WTC11 (cell line): ENCODE measurements at regions not wholly inside any gene's neighbourhood (a gene's known extent, or its start where the extent isn't known, plus 50 kb on each side); places are given as distances from the start of the nearest gene placed in this dataset.

Experiments
- ATAC-seq: fragments of 200-7000 bp; cut with Tn5 transposase; 2 replicates; pipeline ENCODE4 v1.10.0; 2021; ENCODE audit warnings: mild to moderate bottlenecking, moderate library complexity
- CTCF ChIA-PET: fragments of 300-600 bp; sonication (Branson Sonifier 250); formaldehyde crosslinking; loops from one replicate; lab custom pipeline; 2021; ENCODE audit warnings: antibody characterized with exemption; lab: Charles Lee
- POLR2A ChIA-PET: fragments of 350-600 bp; sonication (Branson Sonifier 250); formaldehyde crosslinking; loops from one replicate; lab custom pipeline; 2021; ENCODE audit warnings: antibody characterized with exemption; lab: Charles Lee
- DNase-seq: peaks from one replicate; pipeline ENCODE4 v3.0.0; 2021; ENCODE audit warnings: low spot score
- H3K27ac Mint-ChIP-seq: 2 replicates; pipeline ENCODE4 v1.8.0; 2021; ENCODE audit warnings: mixed read lengths
- H3K27me3 Mint-ChIP-seq: 2 replicates; pipeline ENCODE4 v1.8.0; 2021; ENCODE audit warnings: low read depth, mild to moderate bottlenecking, moderate library complexity, mixed read lengths
- H3K36me3 Mint-ChIP-seq: 2 replicates; pipeline ENCODE4 v1.8.0; 2021; ENCODE audit warnings: mixed read lengths
- H3K4me1 Mint-ChIP-seq: 2 replicates; pipeline ENCODE4 v1.8.0; 2022; ENCODE audit warnings: mixed read lengths
- H3K4me3 Mint-ChIP-seq: 2 replicates; pipeline ENCODE4 v1.8.0; 2021; ENCODE audit warnings: mild to moderate bottlenecking, moderate library complexity, mixed read lengths
- H3K9me3 Mint-ChIP-seq: 2 replicates; pipeline ENCODE4 v1.8.0; 2021; ENCODE audit warnings: mixed read lengths
- CREB1 ChIP-seq: sonication (generic); formaldehyde crosslinking; IDR thresholded peaks from 2 replicates; pipeline ENCODE4 v1.8.0; 2023; ENCODE audit warnings: mild to moderate bottlenecking, missing genetic modification reagents
- EMX1 ChIP-seq: fragments of 250-450 bp; sonication (Bioruptor Pico); IDR thresholded peaks from 2 replicates; pipeline ENCODE4 v1.8.0; 2021; ENCODE audit warnings: mild to moderate bottlenecking
- ESRRA ChIP-seq: sonication (generic); formaldehyde crosslinking; IDR thresholded peaks from 2 replicates; pipeline ENCODE4 v1.8.1; 2022; ENCODE audit warnings: mild to moderate bottlenecking, missing genetic modification reagents, borderline replicate concordance
- GTF2I ChIP-seq: fragments of 250-450 bp; sonication (Bioruptor Pico); conservative IDR thresholded peaks from 2 replicates; pipeline ENCODE4 v1.4.0; 2021; ENCODE audit warnings: mild to moderate bottlenecking
- MYBL2 ChIP-seq: sonication (generic); formaldehyde crosslinking; IDR thresholded peaks from 2 replicates; pipeline ENCODE4 v1.8.1; 2023; ENCODE audit warnings: mild to moderate bottlenecking, moderate library complexity, missing genetic modification reagents
- NR1H2 ChIP-seq: sonication (generic); formaldehyde crosslinking; IDR thresholded peaks from 2 replicates; pipeline ENCODE4 v1.9.0; 2021; ENCODE audit warnings: mild to moderate bottlenecking, moderate library complexity, missing genetic modification reagents
- RELA ChIP-seq: sonication (generic); formaldehyde crosslinking; IDR thresholded peaks from 2 replicates; pipeline ENCODE4 v1.8.1; 2022; ENCODE audit warnings: missing genetic modification reagents, mild to moderate bottlenecking, borderline replicate concordance
- SMAD3 ChIP-seq: sonication (generic); formaldehyde crosslinking; IDR thresholded peaks from 2 replicates; pipeline ENCODE4 v1.8.0; 2022; ENCODE audit warnings: missing genetic modification reagents, mild to moderate bottlenecking, borderline replicate concordance
- SP1 ChIP-seq: sonication (generic); formaldehyde crosslinking; conservative IDR thresholded peaks from 2 replicates; pipeline ENCODE4 v1.8.1; 2022; ENCODE audit warnings: missing genetic modification reagents
- ZBTB21 ChIP-seq: sonication (generic); formaldehyde crosslinking; IDR thresholded peaks from 2 replicates; pipeline ENCODE4 v1.8.1; 2023; ENCODE audit warnings: mild to moderate bottlenecking, missing genetic modification reagents, borderline replicate concordance
- ZNF121 ChIP-seq: sonication (generic); formaldehyde crosslinking; IDR thresholded peaks from 2 replicates; pipeline ENCODE4 v1.8.0; 2023; ENCODE audit warnings: missing genetic modification reagents
- ZNF138 ChIP-seq: sonication (generic); formaldehyde crosslinking; conservative IDR thresholded peaks from 2 replicates; pipeline ENCODE4 v1.8.1; 2022; ENCODE audit warnings: mild to moderate bottlenecking, moderate library complexity, missing genetic modification reagents
- ZNF219 ChIP-seq: sonication (generic); formaldehyde crosslinking; IDR thresholded peaks from 2 replicates; pipeline ENCODE4 v1.8.0; 2023; ENCODE audit warnings: missing genetic modification reagents, mild to moderate bottlenecking, borderline replicate concordance
- TF ChIP-seq, protein P1 (sequence below): sonication (generic); formaldehyde crosslinking; IDR thresholded peaks from 2 replicates; pipeline ENCODE4 v1.8.0; 2023; ENCODE audit warnings: missing genetic modification reagents
- TF ChIP-seq, protein P2 (sequence below): fragments of 250-450 bp; sonication (Bioruptor Pico); IDR thresholded peaks from 2 replicates; pipeline ENCODE4 v1.9.0; 2021; ENCODE audit warnings: mild to moderate bottlenecking, borderline replicate concordance
- TF ChIP-seq, protein P3 (sequence below): fragments of 250-450 bp; sonication (Bioruptor Pico); conservative IDR thresholded peaks from 2 replicates; pipeline ENCODE4 v1.9.0; 2021; ENCODE audit warnings: mild to moderate bottlenecking
- TF ChIP-seq, protein P4 (sequence below): sonication (generic); formaldehyde crosslinking; IDR thresholded peaks from 2 replicates; pipeline ENCODE4 v1.8.1; 2022; ENCODE audit warnings: mild to moderate bottlenecking, moderate library complexity, missing genetic modification reagents
- TF ChIP-seq, protein P5 (sequence below): sonication (generic); formaldehyde crosslinking; IDR thresholded peaks from 2 replicates; pipeline ENCODE4 v1.8.1; 2022; ENCODE audit warnings: mild to moderate bottlenecking, missing genetic modification reagents, moderate library complexity, borderline replicate concordance

DNA sequence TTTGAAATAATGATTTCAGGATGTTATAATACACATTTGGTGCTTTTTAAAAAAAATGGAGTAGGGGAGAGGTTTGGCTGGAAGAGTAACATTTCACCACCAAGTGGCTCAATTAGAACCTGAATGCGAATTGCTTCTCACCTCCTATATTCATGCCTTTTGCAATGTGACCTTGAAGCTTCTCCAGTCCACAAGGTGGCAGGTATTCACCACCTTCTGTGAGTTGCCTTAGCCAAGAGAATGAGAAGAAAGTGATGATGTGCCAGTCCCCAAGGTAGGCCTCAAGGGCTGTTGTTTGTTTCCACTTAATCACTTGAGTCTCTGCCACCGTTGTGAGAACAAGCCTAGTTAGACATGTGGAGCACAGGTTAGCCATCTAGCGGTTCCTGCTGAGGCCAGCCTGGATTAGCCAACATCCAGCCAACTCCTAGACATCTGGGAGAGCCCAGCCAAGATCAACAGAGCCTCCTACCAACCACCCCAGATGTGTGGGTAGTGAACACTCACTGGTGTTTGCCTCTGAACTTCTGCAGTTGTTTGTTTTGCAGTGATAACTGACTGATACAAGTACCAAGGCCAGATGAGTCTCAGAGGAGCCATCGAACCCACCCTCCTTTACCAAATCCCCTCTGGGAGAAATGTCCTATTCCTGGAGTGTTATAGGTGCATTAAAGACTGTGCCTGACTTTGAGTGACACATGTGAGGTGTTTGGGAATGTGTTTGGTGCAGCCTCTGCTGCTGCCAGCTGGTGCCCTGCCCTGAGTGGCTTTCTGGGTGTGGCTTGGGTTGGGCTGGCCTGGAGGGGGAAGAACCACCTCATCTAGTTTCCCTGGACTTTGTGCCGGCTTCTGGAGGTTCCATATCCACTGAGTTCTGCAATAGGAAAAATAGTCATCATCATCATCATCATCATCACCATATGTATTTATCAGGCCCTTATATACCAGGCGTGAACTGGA, 132.5 kb upstream of the RFLNA start:
- H3K4me1 Mint-ChIP-seq, result peaks cover 38% of the 10 kb centered on the region
- POLR2A ChIA-PET, result no interaction called here
- H3K27me3 Mint-ChIP-seq, result peaks cover 8% of the 10 kb centered on the region
- DNase-seq (no peak), ATAC-seq (no peak)
- peaks cover 39% of the 10 kb centered on the region for H3K9me3 Mint-ChIP-seq
- no peak overlapping the region for H3K27ac Mint-ChIP-seq
- CTCF ChIA-PET, result interaction anchor here (0.9 kb wide), 2 partner anchors 109 to 111 kb away, joined by 3 to 4 read pairs; no protein-coding TSS in a partner anchor
- TF ChIP-seq, protein P1, sequence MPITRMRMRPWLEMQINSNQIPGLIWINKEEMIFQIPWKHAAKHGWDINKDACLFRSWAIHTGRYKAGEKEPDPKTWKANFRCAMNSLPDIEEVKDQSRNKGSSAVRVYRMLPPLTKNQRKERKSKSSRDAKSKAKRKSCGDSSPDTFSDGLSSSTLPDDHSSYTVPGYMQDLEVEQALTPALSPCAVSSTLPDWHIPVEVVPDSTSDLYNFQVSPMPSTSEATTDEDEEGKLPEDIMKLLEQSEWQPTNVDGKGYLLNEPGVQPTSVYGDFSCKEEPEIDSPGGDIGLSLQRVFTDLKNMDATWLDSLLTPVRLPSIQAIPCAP (CRISPR knock-in tag), result no peak
- TF ChIP-seq GTF2I (CRISPR knock-in tag), result 0 out of 2 replicates have a peak, but pooled peaks have one; percentile 21
- TF ChIP-seq SMAD3 (CRISPR knock-in tag), result no peak
- TF ChIP-seq ZBTB21 (CRISPR knock-in tag), result no peak
- TF ChIP-seq, all 79 proteins: peak for 1
- no peak overlapping the region for H3K4me3 Mint-ChIP-seq
- H3K36me3 Mint-ChIP-seq, result peaks cover 38% of the 10 kb centered on the region

DNA sequence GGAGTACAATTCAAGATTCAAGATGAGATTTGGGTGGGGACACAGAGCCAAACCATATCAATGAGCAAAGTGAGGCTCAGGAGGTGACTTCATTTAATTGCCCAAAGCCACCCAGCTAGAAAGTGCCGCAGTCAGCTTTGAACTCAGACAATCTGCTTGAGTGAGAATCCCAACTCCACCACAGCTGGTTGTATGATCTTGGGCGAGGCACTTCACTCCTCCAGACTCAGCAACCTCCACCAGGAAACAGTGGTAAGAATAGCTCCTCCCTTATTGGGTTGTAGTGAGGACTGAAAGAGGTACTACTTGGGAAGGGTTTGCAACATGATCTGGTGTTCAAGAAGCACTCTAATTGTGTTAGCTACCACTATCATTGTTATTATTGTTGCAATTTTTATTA, 129.2 kb upstream of the RFLNA start:
- H3K4me1 Mint-ChIP-seq, result peaks cover 10% of the 10 kb centered on the region
- TF ChIP-seq, protein P2, sequence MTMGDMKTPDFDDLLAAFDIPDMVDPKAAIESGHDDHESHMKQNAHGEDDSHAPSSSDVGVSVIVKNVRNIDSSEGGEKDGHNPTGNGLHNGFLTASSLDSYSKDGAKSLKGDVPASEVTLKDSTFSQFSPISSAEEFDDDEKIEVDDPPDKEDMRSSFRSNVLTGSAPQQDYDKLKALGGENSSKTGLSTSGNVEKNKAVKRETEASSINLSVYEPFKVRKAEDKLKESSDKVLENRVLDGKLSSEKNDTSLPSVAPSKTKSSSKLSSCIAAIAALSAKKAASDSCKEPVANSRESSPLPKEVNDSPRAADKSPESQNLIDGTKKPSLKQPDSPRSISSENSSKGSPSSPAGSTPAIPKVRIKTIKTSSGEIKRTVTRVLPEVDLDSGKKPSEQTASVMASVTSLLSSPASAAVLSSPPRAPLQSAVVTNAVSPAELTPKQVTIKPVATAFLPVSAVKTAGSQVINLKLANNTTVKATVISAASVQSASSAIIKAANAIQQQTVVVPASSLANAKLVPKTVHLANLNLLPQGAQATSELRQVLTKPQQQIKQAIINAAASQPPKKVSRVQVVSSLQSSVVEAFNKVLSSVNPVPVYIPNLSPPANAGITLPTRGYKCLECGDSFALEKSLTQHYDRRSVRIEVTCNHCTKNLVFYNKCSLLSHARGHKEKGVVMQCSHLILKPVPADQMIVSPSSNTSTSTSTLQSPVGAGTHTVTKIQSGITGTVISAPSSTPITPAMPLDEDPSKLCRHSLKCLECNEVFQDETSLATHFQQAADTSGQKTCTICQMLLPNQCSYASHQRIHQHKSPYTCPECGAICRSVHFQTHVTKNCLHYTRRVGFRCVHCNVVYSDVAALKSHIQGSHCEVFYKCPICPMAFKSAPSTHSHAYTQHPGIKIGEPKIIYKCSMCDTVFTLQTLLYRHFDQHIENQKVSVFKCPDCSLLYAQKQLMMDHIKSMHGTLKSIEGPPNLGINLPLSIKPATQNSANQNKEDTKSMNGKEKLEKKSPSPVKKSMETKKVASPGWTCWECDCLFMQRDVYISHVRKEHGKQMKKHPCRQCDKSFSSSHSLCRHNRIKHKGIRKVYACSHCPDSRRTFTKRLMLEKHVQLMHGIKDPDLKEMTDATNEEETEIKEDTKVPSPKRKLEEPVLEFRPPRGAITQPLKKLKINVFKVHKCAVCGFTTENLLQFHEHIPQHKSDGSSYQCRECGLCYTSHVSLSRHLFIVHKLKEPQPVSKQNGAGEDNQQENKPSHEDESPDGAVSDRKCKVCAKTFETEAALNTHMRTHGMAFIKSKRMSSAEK (CRISPR knock-in tag), result no peak
- TF ChIP-seq ZNF219 (CRISPR knock-in tag) (no peak), RELA (CRISPR knock-in tag) (no peak), EMX1 (CRISPR knock-in tag) (no peak), ZNF138 (CRISPR knock-in tag) (no peak), ESRRA (no peak), CREB1 (CRISPR knock-in tag) (no peak), ZNF121 (CRISPR knock-in tag) (no peak), MYBL2 (no peak)
- TF ChIP-seq, protein P3, sequence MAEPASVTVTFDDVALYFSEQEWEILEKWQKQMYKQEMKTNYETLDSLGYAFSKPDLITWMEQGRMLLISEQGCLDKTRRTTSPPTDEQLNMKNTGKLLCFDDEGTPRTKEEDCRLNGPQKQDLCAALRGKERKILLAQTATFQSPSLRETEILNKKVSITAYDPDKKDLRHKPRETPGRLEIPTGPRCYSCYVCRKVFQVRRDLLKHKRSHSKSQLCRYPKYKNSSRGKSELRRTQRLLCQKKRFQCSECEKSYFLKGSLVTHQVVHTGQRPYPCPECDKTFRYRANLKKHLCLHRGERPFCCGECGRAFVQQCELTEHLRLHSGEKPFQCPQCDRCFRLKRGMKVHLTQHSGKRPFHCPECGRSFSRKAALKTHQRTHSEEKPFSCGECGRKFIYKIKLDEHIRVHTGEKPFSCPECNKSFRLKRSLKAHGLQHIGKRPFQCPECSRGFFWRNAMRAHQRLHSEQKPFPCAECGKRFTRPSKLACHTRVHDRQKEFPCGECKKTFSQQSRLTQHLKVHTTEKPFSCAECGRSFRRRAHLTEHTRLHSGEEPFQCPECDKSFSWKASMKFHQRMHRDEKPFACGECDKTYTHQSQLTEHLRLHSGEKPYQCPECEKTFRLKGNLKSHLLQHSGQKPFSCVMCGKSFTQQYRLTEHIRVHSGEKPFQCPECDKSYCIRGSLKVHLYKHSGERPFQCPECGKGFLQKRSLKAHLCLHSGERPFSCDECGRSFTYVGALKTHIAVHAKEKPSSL (CRISPR knock-in tag), result no peak
- TF ChIP-seq, all 79 proteins: peak for 0
- H3K36me3 Mint-ChIP-seq, result peaks cover 52% of the 10 kb centered on the region
- CTCF ChIA-PET, result interaction anchor here (1.2 kb wide), 1 partner anchor 112 kb away, joined by 4 read pairs; no protein-coding TSS in a partner anchor
- H3K9me3 Mint-ChIP-seq, result peaks cover 61% of the 10 kb centered on the region
- ATAC-seq (no peak), DNase-seq (no peak)
- H3K27ac Mint-ChIP-seq, result no peak overlapping the region
- H3K27me3 Mint-ChIP-seq, result peaks cover 8% of the 10 kb centered on the region
- H3K4me3 Mint-ChIP-seq, result no peak overlapping the region
- POLR2A ChIA-PET, result no interaction called here

DNA sequence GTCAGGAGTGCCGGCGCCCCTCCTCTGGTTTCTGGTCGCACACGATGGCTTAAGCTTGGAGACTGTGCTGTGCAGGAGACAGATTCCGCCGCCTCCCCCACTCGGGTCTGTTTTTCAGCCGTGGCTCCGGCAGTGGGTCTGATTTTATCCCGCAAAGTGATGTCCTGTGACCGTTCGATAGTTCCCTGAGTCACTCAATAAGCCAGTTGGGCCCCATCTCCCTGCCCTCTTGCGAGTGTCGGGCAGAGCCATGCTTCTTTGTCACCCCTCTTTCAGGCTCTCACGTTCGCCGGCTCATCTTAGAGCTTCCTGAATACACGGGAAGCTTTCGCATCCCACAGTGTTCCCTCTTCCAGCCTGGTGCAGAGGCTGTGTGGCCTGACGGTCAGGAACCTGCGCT, 127.8 kb upstream of the RFLNA start:
- POLR2A ChIA-PET, result no interaction called here
- Mint-ChIP-seq H3K9me3 (peaks cover 60% of the 10 kb centered on the region), H3K27me3 (peaks cover 8% of the 10 kb centered on the region), H3K4me3 (no peak overlapping the region), H3K27ac (no peak overlapping the region), H3K36me3 (peaks cover 52% of the 10 kb centered on the region), H3K4me1 (peaks cover 3% of the 10 kb centered on the region; the same call in 1 of the 2 replicates)
- no peak for ATAC-seq
- DNase-seq, result no peak
- CTCF ChIA-PET, result no interaction called here
- TF ChIP-seq NR1H2 (CRISPR knock-in tag) (no peak), ZNF219 (CRISPR knock-in tag) (no peak), SP1 (CRISPR knock-in tag) (no peak), GTF2I (CRISPR knock-in tag) (no peak)
- TF ChIP-seq, protein P4, sequence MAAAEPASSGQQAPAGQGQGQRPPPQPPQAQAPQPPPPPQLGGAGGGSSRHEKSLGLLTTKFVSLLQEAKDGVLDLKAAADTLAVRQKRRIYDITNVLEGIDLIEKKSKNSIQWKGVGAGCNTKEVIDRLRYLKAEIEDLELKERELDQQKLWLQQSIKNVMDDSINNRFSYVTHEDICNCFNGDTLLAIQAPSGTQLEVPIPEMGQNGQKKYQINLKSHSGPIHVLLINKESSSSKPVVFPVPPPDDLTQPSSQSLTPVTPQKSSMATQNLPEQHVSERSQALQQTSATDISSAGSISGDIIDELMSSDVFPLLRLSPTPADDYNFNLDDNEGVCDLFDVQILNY (CRISPR knock-in tag), result no peak
- TF ChIP-seq, protein P5, sequence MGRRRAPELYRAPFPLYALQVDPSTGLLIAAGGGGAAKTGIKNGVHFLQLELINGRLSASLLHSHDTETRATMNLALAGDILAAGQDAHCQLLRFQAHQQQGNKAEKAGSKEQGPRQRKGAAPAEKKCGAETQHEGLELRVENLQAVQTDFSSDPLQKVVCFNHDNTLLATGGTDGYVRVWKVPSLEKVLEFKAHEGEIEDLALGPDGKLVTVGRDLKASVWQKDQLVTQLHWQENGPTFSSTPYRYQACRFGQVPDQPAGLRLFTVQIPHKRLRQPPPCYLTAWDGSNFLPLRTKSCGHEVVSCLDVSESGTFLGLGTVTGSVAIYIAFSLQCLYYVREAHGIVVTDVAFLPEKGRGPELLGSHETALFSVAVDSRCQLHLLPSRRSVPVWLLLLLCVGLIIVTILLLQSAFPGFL (CRISPR knock-in tag), result no peak
